ENCODE measurements at regions not wholly inside any gene's neighbourhood (a gene's known extent, or its start where the extent isn't known, plus 50 kb on each side); places are given as distances from the start of the nearest gene placed in this dataset.

GRCh38 chr4:129970801-129971200 is 874.8 kb downstream of the C4orf33 start:
- DNase-seq (ENCODE audit: low spot score), result no peak

GRCh38 chr4:129971419-129971818 is 875.5 kb downstream of the C4orf33 start:
- Histone ChIP-seq H4K91ac (ENCODE audit: low read depth, low read length, poor library complexity) (no peak overlapping the region), H3K14ac (ENCODE audit: low read length) (no peak overlapping the region), H4K8ac (ENCODE audit: low read depth, low read length) (no peak overlapping the region), H3K9ac (ENCODE audit: low read depth, low read length, poor library complexity) (no peak overlapping the region), H3K4me3 (ENCODE audit: low read length in 2 of 2) (no peak overlapping the region), H3K4me2 (ENCODE audit: insufficient read depth, low read length, poor library complexity, severe bottlenecking) (no peak overlapping the region), H2BK120ac (ENCODE audit: low read depth, low read length) (no peak overlapping the region), H3K27me3 (ENCODE audit: control insufficient read depth in 3 of 3, insufficient read depth in 3 of 3, low read depth in 1 of 3, low read length in 3 of 3) (no peaks in the 10 kb centered on the region), H3K36me3 (replicated peaks in 1 of 2; ENCODE audit: control insufficient read depth in 2 of 2, insufficient read depth in 2 of 2, low read length in 2 of 2) (no peaks in the 10 kb centered on the region), H3K4ac (ENCODE audit: low read length) (no peak overlapping the region), H3K18ac (ENCODE audit: low read length) (no peak overlapping the region), H2AK5ac (ENCODE audit: low read depth, low read length) (no peak overlapping the region), H3K79me1 (ENCODE audit: low read depth, low read length) (no peaks in the 10 kb centered on the region), H2AFZ (ENCODE audit: low read length) (no peak overlapping the region), H3K4me1 (ENCODE audit: control insufficient read depth in 2 of 2, insufficient read depth in 1 of 2, low read depth in 1 of 2, low read length in 2 of 2) (no peaks in the 10 kb centered on the region), H3K27ac (replicated peaks; ENCODE audit: low read length) (no peak overlapping the region), H2BK15ac (ENCODE audit: low read length) (no peak overlapping the region), H2BK12ac (ENCODE audit: low read length) (no peak overlapping the region), H3K23ac (ENCODE audit: low read depth, low read length, poor library complexity) (no peak overlapping the region), H2BK5ac (ENCODE audit: low read length) (no peak overlapping the region), H3K9me3 (replicated peaks in 1 of 2; ENCODE audit: control insufficient read depth in 2 of 2, insufficient read depth in 1 of 2, low read depth in 1 of 2, low read length in 2 of 2) (peaks cover 1 to 2% of the 10 kb centered on the region in 2 donors)
- no peak for DNase-seq (ENCODE audit: low spot score)

More at GRCh38 chr4:129970801-129971200, 874.8 kb downstream of the C4orf33 start:
- Histone ChIP-seq H4K8ac (ENCODE audit: low read depth, low read length) (no peak overlapping the region), H3K9me3 (replicated peaks in 1 of 2; ENCODE audit: control insufficient read depth in 2 of 2, insufficient read depth in 1 of 2, low read depth in 1 of 2, low read length in 2 of 2) (peaks cover 1 to 2% of the 10 kb centered on the region in 2 donors), H4K91ac (ENCODE audit: low read depth, low read length, poor library complexity) (no peak overlapping the region), H3K18ac (ENCODE audit: low read length) (no peak overlapping the region), H3K4me2 (ENCODE audit: insufficient read depth, low read length, poor library complexity, severe bottlenecking) (no peak overlapping the region), H3K4ac (ENCODE audit: low read length) (no peak overlapping the region), H3K36me3 (replicated peaks in 1 of 2; ENCODE audit: control insufficient read depth in 2 of 2, insufficient read depth in 2 of 2, low read length in 2 of 2) (no peaks in the 10 kb centered on the region), H2BK15ac (ENCODE audit: low read length) (no peak overlapping the region), H3K27me3 (ENCODE audit: control insufficient read depth in 3 of 3, insufficient read depth in 3 of 3, low read depth in 1 of 3, low read length in 3 of 3) (no peaks in the 10 kb centered on the region), H3K27ac (replicated peaks; ENCODE audit: low read length) (no peak overlapping the region), H2AK5ac (ENCODE audit: low read depth, low read length) (no peak overlapping the region), H2BK5ac (ENCODE audit: low read length) (no peak overlapping the region), H2AFZ (ENCODE audit: low read length) (no peak overlapping the region), H3K79me1 (ENCODE audit: low read depth, low read length) (no peaks in the 10 kb centered on the region), H3K23ac (ENCODE audit: low read depth, low read length, poor library complexity) (no peak overlapping the region), H3K14ac (ENCODE audit: low read length) (no peak overlapping the region), H3K4me3 (ENCODE audit: low read length in 2 of 2) (no peak overlapping the region), H3K4me1 (ENCODE audit: control insufficient read depth in 2 of 2, insufficient read depth in 1 of 2, low read depth in 1 of 2, low read length in 2 of 2) (no peaks in the 10 kb centered on the region), H3K9ac (ENCODE audit: low read depth, low read length, poor library complexity) (no peak overlapping the region), H2BK12ac (ENCODE audit: low read length) (no peak overlapping the region), H2BK120ac (ENCODE audit: low read depth, low read length) (no peak overlapping the region)
- no CpG with 5 or more reads among the region's 3 CpGs for WGBS, 2 donors (ENCODE audit: extremely low coverage in 2 of 2, insufficient read length in 2 of 2, insufficient replicate concordance in 1 of 2)

GRCh38 chr4:129972257-129972656 is 876.3 kb downstream of the C4orf33 start:
- DNase-seq (ENCODE audit: low spot score), result no peak
- H2BK120ac ChIP-seq (ENCODE audit: low read depth, low read length), result no peak overlapping the region
- H3K9ac ChIP-seq (ENCODE audit: low read depth, low read length, poor library complexity), result no peak overlapping the region
- WGBS, 2 donors (ENCODE audit: extremely low coverage in 2 of 2, insufficient read length in 2 of 2, insufficient replicate concordance in 1 of 2), result no CpG with 5 or more reads among the region's 1 CpG
- H2BK12ac ChIP-seq (ENCODE audit: low read length), result no peak overlapping the region
- H4K91ac ChIP-seq (ENCODE audit: low read depth, low read length, poor library complexity), result no peak overlapping the region
- H3K27me3 ChIP-seq (ENCODE audit: control insufficient read depth in 3 of 3, insufficient read depth in 3 of 3, low read depth in 1 of 3, low read length in 3 of 3), result no peaks in the 10 kb centered on the region
- H3K4me1 ChIP-seq (ENCODE audit: control insufficient read depth in 2 of 2, insufficient read depth in 1 of 2, low read depth in 1 of 2, low read length in 2 of 2), result no peaks in the 10 kb centered on the region
- peaks cover 1 to 2% of the 10 kb centered on the region in 2 donors for H3K9me3 ChIP-seq (replicated peaks in 1 of 2; ENCODE audit: control insufficient read depth in 2 of 2, insufficient read depth in 1 of 2, low read depth in 1 of 2, low read length in 2 of 2)
- H4K8ac ChIP-seq (ENCODE audit: low read depth, low read length), result no peak overlapping the region
- H3K14ac ChIP-seq (ENCODE audit: low read length), result no peak overlapping the region
- no peak overlapping the region for H2AFZ ChIP-seq (ENCODE audit: low read length)
- H2AK5ac ChIP-seq (ENCODE audit: low read depth, low read length), result no peak overlapping the region
- H3K18ac ChIP-seq (ENCODE audit: low read length), result no peak overlapping the region
- no peak overlapping the region for H3K4ac ChIP-seq (ENCODE audit: low read length)
- H2BK5ac ChIP-seq (ENCODE audit: low read length), result no peak overlapping the region
- no peak overlapping the region for H3K27ac ChIP-seq (replicated peaks; ENCODE audit: low read length)
- no peaks in the 10 kb centered on the region for H3K79me1 ChIP-seq (ENCODE audit: low read depth, low read length)
- H3K36me3 ChIP-seq (replicated peaks in 1 of 2; ENCODE audit: control insufficient read depth in 2 of 2, insufficient read depth in 2 of 2, low read length in 2 of 2), result no peaks in the 10 kb centered on the region
- no peak overlapping the region for H3K4me3 ChIP-seq (ENCODE audit: low read length in 2 of 2)
- no peak overlapping the region for H3K4me2 ChIP-seq (ENCODE audit: insufficient read depth, low read length, poor library complexity, severe bottlenecking)
- no peak overlapping the region for H3K23ac ChIP-seq (ENCODE audit: low read depth, low read length, poor library complexity)
- H2BK15ac ChIP-seq (ENCODE audit: low read length), result no peak overlapping the region

- H3K36me3 ChIP-seq (replicated peaks in 1 of 2; ENCODE audit: control insufficient read depth in 2 of 2, insufficient read depth in 2 of 2, low read length in 2 of 2), result no peaks in the 10 kb centered on the region
- H3K9ac ChIP-seq (ENCODE audit: low read depth, low read length, poor library complexity), result no peak overlapping the region
- no peak overlapping the region for H3K23ac ChIP-seq (ENCODE audit: low read depth, low read length, poor library complexity)
- no peak overlapping the region for H2BK15ac ChIP-seq (ENCODE audit: low read length)
- H2AFZ ChIP-seq (ENCODE audit: low read length), result no peak overlapping the region
- no peak overlapping the region for H4K8ac ChIP-seq (ENCODE audit: low read depth, low read length)
- H3K14ac ChIP-seq (ENCODE audit: low read length), result no peak overlapping the region
- no peaks in the 10 kb centered on the region for H3K9me3 ChIP-seq (replicated peaks in 1 of 2; ENCODE audit: control insufficient read depth in 2 of 2, insufficient read depth in 1 of 2, low read depth in 1 of 2, low read length in 2 of 2)
- no peak for DNase-seq (ENCODE audit: low spot score)
- H2BK120ac ChIP-seq (ENCODE audit: low read depth, low read length), result no peak overlapping the region
- H3K79me1 ChIP-seq (ENCODE audit: low read depth, low read length), result no peaks in the 10 kb centered on the region
- H3K27me3 ChIP-seq (ENCODE audit: control insufficient read depth in 3 of 3, insufficient read depth in 3 of 3, low read depth in 1 of 3, low read length in 3 of 3), result no peaks in the 10 kb centered on the region
- no peaks in the 10 kb centered on the region for H3K4me1 ChIP-seq (ENCODE audit: control insufficient read depth in 2 of 2, insufficient read depth in 1 of 2, low read depth in 1 of 2, low read length in 2 of 2)
- H2BK5ac ChIP-seq (ENCODE audit: low read length), result no peak overlapping the region
- no peak overlapping the region for H3K4me2 ChIP-seq (ENCODE audit: insufficient read depth, low read length, poor library complexity, severe bottlenecking)
- no peak overlapping the region for H2BK12ac ChIP-seq (ENCODE audit: low read length)
- H3K18ac ChIP-seq (ENCODE audit: low read length), result no peak overlapping the region
- H3K27ac ChIP-seq (replicated peaks; ENCODE audit: low read length), result no peak overlapping the region
- H2AK5ac ChIP-seq (ENCODE audit: low read depth, low read length), result no peak overlapping the region
- no peak overlapping the region for H3K4ac ChIP-seq (ENCODE audit: low read length)
- H3K4me3 ChIP-seq (ENCODE audit: low read length in 2 of 2), result no peak overlapping the region
- no peak overlapping the region for H4K91ac ChIP-seq (ENCODE audit: low read depth, low read length, poor library complexity)
Observed at GRCh38 chr4:129974730-129975129, 878.8 kb downstream of the C4orf33 start.

All from neuronal stem cell (in vitro differentiated cells).